GM12878 (cell line): ENCODE measurements at regions not wholly inside any gene's neighbourhood (a gene's known extent, or its start where the extent isn't known, plus 50 kb on each side); places are given as distances from the start of the nearest gene placed in this dataset.

Experiments
- CBX5 ChIP-seq: sonication (generic); IDR thresholded peaks from 2 replicates; pipeline ENCODE4 v1.6.1; 2016; ENCODE audit warnings: low read depth, moderate library complexity, mild to moderate bottlenecking, inconsistent platforms
- CREB1 ChIP-seq: IDR thresholded peaks from 2 replicates; pipeline ENCODE4 v1.6.1; 2012; ENCODE audit warnings: low read depth, mild to moderate bottlenecking, inconsistent platforms
- CTCF ChIP-seq, 3 experiments: IDR thresholded peaks in 2 of 3; conservative IDR thresholded peaks in 1 of 3; 2 replicates each; pipeline ENCODE4 v1.5.1; 2011; ENCODE audit warnings: low read depth in 3 of 3, low read length in 3 of 3, mild to moderate bottlenecking in 3 of 3, control low read depth in 2 of 3, moderate library complexity in 2 of 3, inconsistent platforms in 1 of 3, mixed read lengths in 1 of 3; ENCODE audit not compliant: control insufficient read depth in 2 of 3, insufficient read depth in 1 of 3; ENCODE audit errors: extremely low read depth in 1 of 3
- ELK1 ChIP-seq: IDR thresholded peaks from 2 replicates; pipeline ENCODE4 v1.6.1; 2012; ENCODE audit warnings: low read depth, low read length, improper control_type of control experiment
- ESRRA ChIP-seq: IDR thresholded peaks from 2 replicates; pipeline ENCODE4 v1.6.1; 2012; ENCODE audit warnings: mild to moderate bottlenecking, low read length, improper control_type of control experiment
- EZH2 ChIP-seq: IDR thresholded peaks from 2 replicates; pipeline ENCODE4 v1.6.1; 2012; ENCODE audit warnings: low read depth, mild to moderate bottlenecking, control low read depth, inconsistent platforms, low read length, borderline replicate concordance; ENCODE audit not compliant: control insufficient read depth
- NR2C2 ChIP-seq: IDR thresholded peaks from 2 replicates; pipeline ENCODE4 v1.6.1; 2011; ENCODE audit warnings: borderline replicate concordance, low read depth; ENCODE audit not compliant: control insufficient read depth, insufficient read length
- NR2F1 ChIP-seq: fragments of 450-650 bp; conservative IDR thresholded peaks from 2 replicates; pipeline ENCODE4 v1.6.1; 2017; ENCODE audit warnings: mild to moderate bottlenecking
- POLR2A ChIP-seq: IDR thresholded peaks from 2 replicates; pipeline ENCODE4 v1.6.1; 2011; ENCODE audit warnings: low read depth, mild to moderate bottlenecking, low read length
- ZZZ3 ChIP-seq: IDR thresholded peaks from 2 replicates; pipeline ENCODE4 v1.6.1; 2011; ENCODE audit warnings: low read depth; ENCODE audit not compliant: control insufficient read depth, insufficient read length
- TF ChIP-seq, protein P1 (sequence below): IDR thresholded peaks from 2 replicates; pipeline ENCODE4 v1.6.1; 2012; ENCODE audit warnings: low read length, inconsistent platforms
- TF ChIP-seq, protein P2 (sequence below): fragments of 450-650 bp; formaldehyde crosslinking; IDR thresholded peaks from 2 replicates; pipeline ENCODE4 v1.4.0; 2020; ENCODE audit warnings: mild to moderate bottlenecking, moderate library complexity
- TF ChIP-seq, protein P3 (sequence below): fragments of 450-650 bp; IDR thresholded peaks from 2 replicates; pipeline ENCODE4 v1.6.1; 2014; ENCODE audit warnings: mild to moderate bottlenecking
- TF ChIP-seq, protein P4 (sequence below): IDR thresholded peaks from 2 replicates; pipeline ENCODE4 v1.6.1; 2011; ENCODE audit warnings: mild to moderate bottlenecking, low read depth, low read length, moderate library complexity; ENCODE audit not compliant: insufficient replicate concordance

- TF ChIP-seq EZH2 (no peak), ELK1 (no peak), NR2F1 (no peak), POLR2A (no peak), CBX5 (no peak), CTCF (IDR thresholded peaks at IDR 0.05 in 2 of 3, conservative IDR thresholded peaks at IDR 0.05 in 1 of 3; ENCODE audit: control insufficient read depth in 2 of 3, extremely low read depth in 1 of 3, insufficient read depth in 1 of 3, low read depth in 3 of 3, low read length in 3 of 3) (no peak), NR2C2 (no peak), ESRRA (no peak), CREB1 (no peak), ZZZ3 (no peak)
- TF ChIP-seq, protein P1, sequence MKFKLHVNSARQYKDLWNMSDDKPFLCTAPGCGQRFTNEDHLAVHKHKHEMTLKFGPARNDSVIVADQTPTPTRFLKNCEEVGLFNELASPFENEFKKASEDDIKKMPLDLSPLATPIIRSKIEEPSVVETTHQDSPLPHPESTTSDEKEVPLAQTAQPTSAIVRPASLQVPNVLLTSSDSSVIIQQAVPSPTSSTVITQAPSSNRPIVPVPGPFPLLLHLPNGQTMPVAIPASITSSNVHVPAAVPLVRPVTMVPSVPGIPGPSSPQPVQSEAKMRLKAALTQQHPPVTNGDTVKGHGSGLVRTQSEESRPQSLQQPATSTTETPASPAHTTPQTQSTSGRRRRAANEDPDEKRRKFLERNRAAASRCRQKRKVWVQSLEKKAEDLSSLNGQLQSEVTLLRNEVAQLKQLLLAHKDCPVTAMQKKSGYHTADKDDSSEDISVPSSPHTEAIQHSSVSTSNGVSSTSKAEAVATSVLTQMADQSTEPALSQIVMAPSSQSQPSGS, result no peak
- TF ChIP-seq, protein P2, sequence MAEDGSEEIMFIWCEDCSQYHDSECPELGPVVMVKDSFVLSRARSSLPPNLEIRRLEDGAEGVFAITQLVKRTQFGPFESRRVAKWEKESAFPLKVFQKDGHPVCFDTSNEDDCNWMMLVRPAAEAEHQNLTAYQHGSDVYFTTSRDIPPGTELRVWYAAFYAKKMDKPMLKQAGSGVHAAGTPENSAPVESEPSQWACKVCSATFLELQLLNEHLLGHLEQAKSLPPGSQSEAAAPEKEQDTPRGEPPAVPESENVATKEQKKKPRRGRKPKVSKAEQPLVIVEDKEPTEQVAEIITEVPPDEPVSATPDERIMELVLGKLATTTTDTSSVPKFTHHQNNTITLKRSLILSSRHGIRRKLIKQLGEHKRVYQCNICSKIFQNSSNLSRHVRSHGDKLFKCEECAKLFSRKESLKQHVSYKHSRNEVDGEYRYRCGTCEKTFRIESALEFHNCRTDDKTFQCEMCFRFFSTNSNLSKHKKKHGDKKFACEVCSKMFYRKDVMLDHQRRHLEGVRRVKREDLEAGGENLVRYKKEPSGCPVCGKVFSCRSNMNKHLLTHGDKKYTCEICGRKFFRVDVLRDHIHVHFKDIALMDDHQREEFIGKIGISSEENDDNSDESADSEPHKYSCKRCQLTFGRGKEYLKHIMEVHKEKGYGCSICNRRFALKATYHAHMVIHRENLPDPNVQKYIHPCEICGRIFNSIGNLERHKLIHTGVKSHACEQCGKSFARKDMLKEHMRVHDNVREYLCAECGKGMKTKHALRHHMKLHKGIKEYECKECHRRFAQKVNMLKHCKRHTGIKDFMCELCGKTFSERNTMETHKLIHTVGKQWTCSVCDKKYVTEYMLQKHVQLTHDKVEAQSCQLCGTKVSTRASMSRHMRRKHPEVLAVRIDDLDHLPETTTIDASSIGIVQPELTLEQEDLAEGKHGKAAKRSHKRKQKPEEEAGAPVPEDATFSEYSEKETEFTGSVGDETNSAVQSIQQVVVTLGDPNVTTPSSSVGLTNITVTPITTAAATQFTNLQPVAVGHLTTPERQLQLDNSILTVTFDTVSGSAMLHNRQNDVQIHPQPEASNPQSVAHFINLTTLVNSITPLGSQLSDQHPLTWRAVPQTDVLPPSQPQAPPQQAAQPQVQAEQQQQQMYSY, result no peak
- TF ChIP-seq, protein P3, sequence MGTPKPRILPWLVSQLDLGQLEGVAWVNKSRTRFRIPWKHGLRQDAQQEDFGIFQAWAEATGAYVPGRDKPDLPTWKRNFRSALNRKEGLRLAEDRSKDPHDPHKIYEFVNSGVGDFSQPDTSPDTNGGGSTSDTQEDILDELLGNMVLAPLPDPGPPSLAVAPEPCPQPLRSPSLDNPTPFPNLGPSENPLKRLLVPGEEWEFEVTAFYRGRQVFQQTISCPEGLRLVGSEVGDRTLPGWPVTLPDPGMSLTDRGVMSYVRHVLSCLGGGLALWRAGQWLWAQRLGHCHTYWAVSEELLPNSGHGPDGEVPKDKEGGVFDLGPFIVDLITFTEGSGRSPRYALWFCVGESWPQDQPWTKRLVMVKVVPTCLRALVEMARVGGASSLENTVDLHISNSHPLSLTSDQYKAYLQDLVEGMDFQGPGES, result no peak
- TF ChIP-seq, protein P4, sequence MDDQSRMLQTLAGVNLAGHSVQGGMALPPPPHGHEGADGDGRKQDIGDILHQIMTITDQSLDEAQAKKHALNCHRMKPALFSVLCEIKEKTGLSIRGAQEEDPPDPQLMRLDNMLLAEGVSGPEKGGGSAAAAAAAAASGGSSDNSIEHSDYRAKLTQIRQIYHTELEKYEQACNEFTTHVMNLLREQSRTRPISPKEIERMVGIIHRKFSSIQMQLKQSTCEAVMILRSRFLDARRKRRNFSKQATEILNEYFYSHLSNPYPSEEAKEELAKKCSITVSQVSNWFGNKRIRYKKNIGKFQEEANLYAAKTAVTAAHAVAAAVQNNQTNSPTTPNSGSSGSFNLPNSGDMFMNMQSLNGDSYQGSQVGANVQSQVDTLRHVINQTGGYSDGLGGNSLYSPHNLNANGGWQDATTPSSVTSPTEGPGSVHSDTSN, result no peak
These were observed 155.2 kb upstream of the PPP1R2C start for GRCh38 chrX:42933187-42933586.
